CD4-positive, alpha-beta T cell treated with Interleukin-2 at 100 ng/mL for 4 hours (primary cell): ENCODE measurements at regions not wholly inside any gene's neighbourhood (a gene's known extent, or its start where the extent isn't known, plus 50 kb on each side); places are given as distances from the start of the nearest gene placed in this dataset.

Source experiments
- DNase-seq: peaks from one replicate; pipeline ENCODE4 v3.0.0-alpha.2; 2020; ENCODE audit warnings: low spot score

GRCh38 chr15:31473385-31474058 lies 146.9 kb downstream of the KLF13 start:
- no peak for DNase-seq

DNA sequence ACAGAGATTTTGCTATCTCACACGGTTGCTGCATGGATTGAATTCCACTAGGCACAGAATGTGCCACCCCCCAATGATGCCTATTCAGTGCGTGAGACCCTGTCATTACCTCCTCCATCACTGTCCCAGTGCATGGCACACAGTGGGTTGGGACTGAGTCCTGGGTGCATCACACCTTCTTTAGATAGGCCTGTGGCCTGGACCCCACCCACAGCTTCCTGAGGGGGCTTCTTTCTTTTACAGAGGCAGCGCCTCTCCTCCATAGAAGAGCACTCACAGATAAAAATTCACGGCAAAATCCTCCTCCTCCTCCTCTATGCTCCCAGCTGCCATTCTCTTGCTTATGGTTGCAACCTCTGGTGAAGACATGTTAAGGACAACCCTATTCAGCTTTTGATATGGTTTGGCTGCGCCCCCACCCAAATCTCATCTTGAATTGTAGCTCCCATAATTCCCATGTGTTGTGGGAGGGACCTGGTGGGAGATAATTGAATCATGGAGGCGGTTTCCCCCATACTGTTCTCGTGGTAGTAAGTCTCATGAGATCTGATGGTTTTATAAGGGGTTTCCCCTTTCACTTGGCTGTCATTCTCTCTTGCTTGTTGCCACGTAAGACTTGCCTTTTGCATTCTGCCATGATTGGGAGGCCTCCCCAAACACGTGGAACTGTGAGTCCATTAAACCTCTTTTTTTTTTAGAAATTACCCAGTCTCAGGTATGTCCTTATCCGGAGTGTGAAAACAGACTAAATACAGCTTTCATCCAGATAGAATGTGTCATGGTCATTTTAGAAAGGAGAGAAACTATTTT lies 147.6 kb downstream of the KLF13 start:
- peak; percentile 34 for DNase-seq

- no peak for DNase-seq
Measured at GRCh38 chr15:31476236-31476810, 149.7 kb downstream of the KLF13 start.

- no peak for DNase-seq
Measured at GRCh38 chr15:31476866-31477265, 150.2 kb downstream of the KLF13 start.

- no peak for DNase-seq
Measured at GRCh38 chr15:31477301-31477700, 150.7 kb downstream of the KLF13 start.

DNA sequence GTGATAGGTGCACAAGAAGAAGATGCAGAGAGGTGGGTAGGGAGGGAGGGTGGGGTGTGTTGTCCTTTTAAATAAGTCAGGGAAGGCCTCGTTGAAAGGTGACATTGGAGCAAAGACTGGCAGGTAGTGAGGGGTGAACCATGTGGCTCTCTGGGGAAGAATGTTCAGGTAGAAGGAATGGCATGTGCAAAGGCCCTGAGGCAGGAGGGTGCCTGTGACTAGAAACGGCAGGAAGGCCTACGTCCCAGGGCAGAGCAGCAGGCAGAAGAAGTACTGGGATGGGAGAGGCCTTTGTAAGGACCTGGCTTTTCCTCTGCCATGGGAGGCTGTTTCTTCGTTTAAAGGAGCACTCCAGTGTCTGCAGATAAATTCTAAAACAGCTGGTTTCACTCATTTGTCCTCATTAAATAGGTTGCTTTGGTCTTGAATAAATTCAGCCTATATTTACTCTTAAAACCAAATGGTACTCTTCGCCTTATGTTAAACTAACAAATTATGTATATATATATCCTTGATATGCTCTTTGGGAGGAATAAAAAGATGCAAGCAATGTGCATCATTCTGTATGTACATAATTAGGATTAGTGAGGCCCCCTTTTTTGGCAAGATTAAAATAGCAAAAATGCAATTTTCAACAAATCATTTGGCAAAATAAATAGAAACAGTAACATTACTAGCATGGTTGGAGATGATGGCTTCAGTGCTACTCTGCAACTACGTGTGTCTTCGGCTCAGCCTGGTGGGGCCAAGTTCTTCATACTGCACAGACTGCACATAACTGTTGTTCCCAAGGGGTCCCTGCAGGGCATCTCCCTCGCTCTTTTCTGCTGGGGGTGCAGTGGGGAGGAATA lies 151.4 kb downstream of the KLF13 start:
- DNase-seq = no peak

- no peak for DNase-seq
Measured at GRCh38 chr15:31478702-31479221, 152.1 kb downstream of the KLF13 start.

- no peak for DNase-seq
Measured at GRCh38 chr15:31480356-31481025, 153.9 kb downstream of the KLF13 start.

- no peak for DNase-seq
Measured at GRCh38 chr15:31481142-31481541, 154.5 kb downstream of the KLF13 start.

GRCh38 chr15:31482122-31482922 lies 155.7 kb downstream of the KLF13 start:
- no peak for DNase-seq

DNA sequence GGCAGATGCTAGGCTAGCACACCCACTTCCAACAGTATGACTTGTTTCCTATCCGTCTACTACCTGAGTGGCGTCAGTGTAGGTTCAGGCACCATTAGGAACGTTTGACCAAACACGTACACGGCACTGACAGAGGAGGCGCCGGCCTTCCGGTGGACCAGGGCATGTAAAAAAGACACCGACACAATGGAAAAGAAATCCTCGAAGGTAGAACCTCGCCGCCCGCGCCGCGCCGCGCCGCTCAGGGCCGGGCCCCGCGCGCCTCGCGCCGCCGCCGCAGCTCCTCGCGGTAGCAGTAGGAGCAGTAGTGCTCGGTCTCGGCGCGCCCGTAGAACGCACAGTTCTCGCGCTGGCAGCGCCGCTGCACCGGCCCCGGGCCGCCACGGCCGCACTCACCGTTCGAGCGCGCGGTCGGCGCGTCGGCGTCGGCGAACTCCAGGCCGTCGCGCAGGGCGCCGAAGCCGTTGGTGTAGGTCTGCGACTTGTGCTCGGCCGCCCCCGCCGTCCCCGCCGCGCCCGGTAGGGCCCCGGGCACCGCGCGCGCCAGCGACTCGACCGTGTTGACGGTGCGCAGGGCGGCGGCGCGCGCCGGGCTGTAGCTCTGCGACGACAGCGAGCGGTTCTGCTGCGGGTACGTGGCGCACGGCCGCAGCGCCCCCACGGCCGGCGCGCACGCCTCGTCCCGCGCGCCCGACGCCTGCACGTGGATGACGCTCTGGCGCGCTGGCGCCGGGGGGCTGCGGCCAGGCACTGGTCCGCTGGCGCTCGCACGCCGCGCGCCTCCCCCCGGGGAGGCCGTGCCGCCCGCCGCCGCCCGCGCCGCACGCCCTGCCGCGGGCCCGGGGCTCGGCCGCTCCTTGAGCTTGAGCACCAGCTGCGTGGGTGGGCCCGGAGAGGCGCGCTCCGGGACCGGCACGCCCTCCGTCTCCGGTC lies 156.7 kb downstream of the KLF13 start:
- DNase-seq = peak; percentile 59

DNA sequence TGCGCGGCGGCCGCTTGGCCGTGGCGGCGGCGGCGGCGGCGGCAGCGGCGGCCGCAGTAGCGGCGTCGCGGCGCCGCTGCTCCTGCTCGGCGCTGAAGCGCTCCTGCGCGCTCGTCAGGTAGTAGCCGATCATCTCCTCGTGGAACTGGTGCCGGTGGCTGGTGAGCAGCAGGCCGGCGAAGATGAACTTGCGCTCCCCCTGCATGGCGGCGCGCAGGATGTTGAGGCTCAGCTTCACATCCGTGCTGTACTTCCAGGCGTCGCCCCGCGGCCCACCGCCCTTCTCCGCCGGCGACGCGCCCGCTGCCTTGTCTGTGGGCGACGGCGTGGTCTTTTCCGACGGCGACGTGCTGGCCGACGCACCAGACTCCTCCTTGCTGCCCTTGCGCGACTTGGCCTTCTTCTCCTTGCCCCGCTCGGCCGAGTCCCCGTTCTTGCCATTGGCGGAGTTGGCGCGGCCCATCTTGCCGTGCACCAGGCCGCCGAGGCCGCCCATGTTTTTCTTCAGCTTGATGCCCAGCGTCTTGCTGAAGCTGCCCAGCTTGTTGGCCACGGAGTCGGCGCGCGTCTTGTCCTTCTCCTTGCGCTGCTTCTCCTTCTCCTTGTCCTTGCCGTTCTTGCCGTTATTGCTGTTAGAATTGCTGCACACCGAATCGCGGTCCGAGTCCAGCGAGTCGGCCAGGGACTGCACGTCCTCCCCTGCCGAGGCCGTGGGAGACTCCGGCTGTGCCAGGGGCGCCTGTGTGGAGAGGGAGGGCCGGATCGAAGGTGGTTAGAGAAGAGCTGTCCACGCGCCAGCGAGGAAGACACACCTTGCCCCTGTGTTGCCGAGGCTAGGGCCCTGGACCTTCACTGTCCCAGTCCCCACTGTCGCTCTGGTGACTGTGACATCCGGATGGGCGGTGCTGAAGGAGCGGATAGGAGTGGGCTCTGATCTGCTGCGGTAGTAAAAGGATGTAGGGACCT lies 157.6 kb downstream of the KLF13 start:
- DNase-seq = peak; percentile 51

DNA sequence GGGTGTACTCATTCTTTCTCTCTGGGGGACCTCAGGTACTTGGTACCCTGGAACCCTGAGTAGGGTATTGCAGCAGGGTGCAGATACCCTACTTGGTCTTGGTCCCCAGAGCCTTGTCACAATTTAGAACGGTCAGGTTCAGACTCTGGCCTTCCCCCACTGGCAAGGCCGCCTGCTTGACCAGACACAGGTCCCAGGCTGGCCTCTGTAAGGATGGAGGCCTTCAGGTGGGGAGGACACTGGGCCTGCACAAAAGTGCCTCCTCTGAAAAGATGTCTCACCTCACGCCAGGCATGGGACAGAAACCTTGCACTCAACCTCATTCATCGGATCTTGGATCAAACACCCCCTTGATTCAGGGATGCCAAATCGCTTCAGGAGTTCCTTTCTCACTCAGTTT lies 158.4 kb downstream of the KLF13 start:
- no peak for DNase-seq

GRCh38 chr15:31485431-31485830 lies 158.8 kb downstream of the KLF13 start:
- no peak for DNase-seq

DNA sequence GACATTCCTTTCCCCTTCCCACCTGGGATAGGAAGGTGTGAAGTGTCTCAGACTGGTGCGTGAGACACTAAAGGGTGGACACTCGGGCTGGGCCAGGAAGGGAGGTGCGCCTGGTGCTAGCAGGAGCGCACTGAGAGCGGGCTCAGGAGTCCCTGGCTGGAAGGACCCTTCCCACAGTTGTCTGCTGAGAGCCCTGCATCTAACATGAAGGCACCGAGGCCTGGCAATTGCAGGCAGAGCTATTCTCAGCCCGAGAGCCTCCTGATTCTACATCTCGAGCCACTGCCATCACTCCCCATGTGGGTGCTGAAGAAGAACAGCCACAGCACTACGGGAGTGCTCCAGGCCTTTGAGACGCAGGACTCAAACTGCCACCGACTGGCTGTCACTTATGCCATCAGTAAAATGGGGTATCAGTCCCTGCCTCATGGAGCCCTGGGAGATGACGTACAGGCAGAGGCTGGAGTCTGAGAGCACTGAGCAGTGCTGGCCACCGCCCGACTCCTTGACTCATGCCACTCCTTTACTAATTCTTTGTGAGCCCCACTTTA lies 159.4 kb downstream of the KLF13 start:
- DNase-seq = no peak

DNA sequence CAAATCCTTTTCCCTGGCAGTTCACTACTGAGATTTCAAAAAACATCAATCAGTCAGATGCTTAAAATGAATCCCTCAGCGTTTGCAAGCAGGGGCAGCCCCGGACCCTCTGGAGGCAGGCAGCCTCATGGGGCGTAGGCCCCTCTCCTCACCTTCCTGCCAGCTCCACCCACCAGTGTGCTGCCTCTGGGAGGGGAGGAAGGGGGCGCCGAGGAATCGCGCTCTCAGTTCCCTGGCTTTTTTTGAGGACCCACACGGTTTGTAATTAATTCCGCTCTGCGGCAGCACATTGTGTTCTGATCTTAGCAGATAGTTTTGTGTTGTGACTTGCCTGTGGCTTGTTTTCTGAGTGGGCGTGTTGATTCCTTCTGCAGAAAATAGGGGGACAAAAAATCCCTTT lies 159.9 kb downstream of the KLF13 start:
- no peak for DNase-seq

DNA sequence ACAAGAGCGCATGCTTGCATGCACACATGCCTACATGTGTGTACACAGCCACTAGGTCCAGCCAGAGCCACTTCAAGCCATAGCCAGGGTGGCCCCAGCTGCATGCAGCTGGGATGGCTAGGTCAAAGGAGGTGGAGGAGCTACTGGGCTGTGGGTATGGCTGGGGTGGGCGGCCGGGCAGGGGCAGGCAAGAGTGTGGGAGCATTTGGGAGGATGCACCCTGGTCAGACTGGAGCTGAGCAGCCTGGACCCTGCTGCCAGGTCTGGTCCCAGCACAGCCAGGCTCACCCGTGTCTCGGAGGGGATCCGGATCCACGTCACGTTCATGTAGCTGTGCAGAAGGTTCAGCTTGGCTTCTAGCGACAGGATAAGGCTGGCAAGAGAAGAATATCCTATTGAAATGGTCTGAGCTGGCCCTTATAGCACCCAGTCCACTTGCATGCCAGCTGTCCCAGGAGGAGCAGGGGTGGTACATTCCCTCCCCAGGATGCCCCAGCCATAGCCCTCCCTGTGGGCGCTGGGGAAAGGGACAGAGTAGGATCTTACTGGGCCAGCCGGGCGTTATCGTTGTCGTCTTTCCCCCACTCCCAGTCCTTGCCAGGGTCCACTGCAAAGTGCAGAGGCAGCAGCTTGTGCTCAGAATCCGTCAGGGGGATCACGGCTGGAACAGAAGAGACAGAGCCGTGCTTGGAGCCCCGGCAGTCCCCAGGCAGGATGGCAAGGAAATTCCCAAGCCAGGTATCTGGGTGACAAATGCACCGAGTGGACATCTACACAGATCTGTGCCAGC lies 160.5 kb downstream of the KLF13 start:
- no peak for DNase-seq
